A673 (cell line): ENCODE measurements at regions not wholly inside any gene's neighbourhood (a gene's known extent, or its start where the extent isn't known, plus 50 kb on each side); places are given as distances from the start of the nearest gene placed in this dataset.

Experiments used
- BruUV-seq: library from RNA; stranded (reverse); fragments of 400-500 nt; replicated peaks from 2 replicates; lab custom pipeline; 2021; lab: Mats Ljungman, UMichigan
- CTCF ChIA-PET: fragments of 300-600 bp; sonication (Branson Sonifier 250); formaldehyde crosslinking; loops from one replicate; lab custom pipeline; 2022; ENCODE audit warnings: antibody characterized with exemption; lab: Charles Lee
- POLR2A ChIA-PET: fragments of 300-600 bp; sonication (Branson Sonifier 250); formaldehyde crosslinking; loops from one replicate; lab custom pipeline; 2022; ENCODE audit warnings: antibody characterized with exemption; ENCODE audit not compliant: low non-redundant PET; lab: Charles Lee
- DNase-seq: peaks from one replicate; pipeline ENCODE4 v3.0.0-alpha.2; 2015; ENCODE audit warnings: low spot score
- H3K27ac ChIP-seq: fragments of 200-600 bp; sonication (generic); 2 replicates; pipeline ENCODE4 v1.5.1; 2016; ENCODE audit warnings: mixed run types, low read depth, mild to moderate bottlenecking, mixed read lengths, antibody characterized with exemption, low read length; ENCODE audit not compliant: poor library complexity, severe bottlenecking
- H3K27me3 ChIP-seq: fragments of 200-600 bp; sonication (generic); replicated peaks from 2 replicates; pipeline ENCODE4 v1.6.1; 2017; ENCODE audit warnings: mixed run types, low read depth, mild to moderate bottlenecking, mixed read lengths, antibody characterized with exemption, low read length; ENCODE audit not compliant: insufficient read depth, poor library complexity
- H3K36me3 ChIP-seq: fragments of 200-600 bp; sonication (generic); 2 replicates; pipeline ENCODE4 v1.6.1; 2016; ENCODE audit warnings: mixed run types, mild to moderate bottlenecking, mixed read lengths, antibody characterized with exemption, low read length; ENCODE audit not compliant: insufficient read depth, poor library complexity, severe bottlenecking
- H3K4me1 ChIP-seq: fragments of 200-600 bp; sonication (generic); 2 replicates; pipeline ENCODE4 v1.6.1; 2017; ENCODE audit warnings: mixed run types, mild to moderate bottlenecking, mixed read lengths, antibody characterized with exemption, low read length; ENCODE audit not compliant: insufficient read depth, poor library complexity, severe bottlenecking
- H3K4me3 ChIP-seq: fragments of 200-600 bp; sonication (generic); 2 replicates; pipeline ENCODE4 v1.5.1; 2016; ENCODE audit warnings: low read depth, mixed run types, mild to moderate bottlenecking, mixed read lengths, low read length; ENCODE audit not compliant: poor library complexity, severe bottlenecking
- H3K9me3 ChIP-seq: fragments of 200-600 bp; sonication (generic); 2 replicates; pipeline ENCODE4 v1.6.1; 2016; ENCODE audit warnings: mixed run types, low read depth, mild to moderate bottlenecking, mixed read lengths, antibody characterized with exemption, low read length; ENCODE audit not compliant: poor library complexity, severe bottlenecking
- CTCF ChIP-seq: fragments of 300-800, 200-600 bp; sonication (generic); conservative IDR thresholded peaks from 2 replicates; pipeline ENCODE4 v1.5.1; 2017; ENCODE audit warnings: low read depth, mild to moderate bottlenecking, antibody characterized with exemption, low read length, moderate library complexity, mixed read lengths
- EZH2 ChIP-seq: fragments of 200-600 bp; sonication (generic); IDR thresholded peaks from 2 replicates; pipeline ENCODE4 v1.6.1; 2017; ENCODE audit warnings: borderline replicate concordance, low read depth, mild to moderate bottlenecking, mixed read lengths, antibody characterized with exemption, low read length; ENCODE audit not compliant: poor library complexity, severe bottlenecking
- intact Hi-C: fragments of 100-400 bp; cut with micrococcal nuclease; formaldehyde crosslinking; loops from one replicate; pipeline ENCODE4 v1.10.0; 2022; ENCODE audit not compliant: unreplicated experiment

GRCh38 chr3:14600856-14601610 is 50.5 kb upstream of the CCDC174 start:
- no peak overlapping the region for H3K27ac ChIP-seq
- no peaks in the 10 kb centered on the region for H3K4me1 ChIP-seq
- TF ChIP-seq EZH2: no peak
- TF ChIP-seq CTCF: no peak
- ChIA-PET CTCF (interaction anchor here (0.6 kb wide), 1 partner anchor 142 kb away, joined by 4 read pairs; no protein-coding TSS in a partner anchor), POLR2A (no interaction called here)
- H3K9me3 ChIP-seq: no peaks in the 10 kb centered on the region
- peaks cover 84% of the 10 kb centered on the region for H3K27me3 ChIP-seq
- H3K36me3 ChIP-seq: no peaks in the 10 kb centered on the region
- no TSS peak for BruUV-seq
- DNase-seq: no peak
- intact Hi-C loops: no loop called here
- no peak overlapping the region for H3K4me3 ChIP-seq

GRCh38 chr3:14601692-14602005 is 49.9 kb upstream of the CCDC174 start:
- H3K27ac ChIP-seq: no peak overlapping the region
- ChIA-PET CTCF (no interaction called here), POLR2A (no interaction called here)
- peaks cover 80% of the 10 kb centered on the region for H3K27me3 ChIP-seq
- intact Hi-C loops: no loop called here
- BruUV-seq: no TSS peak
- no peaks in the 10 kb centered on the region for H3K9me3 ChIP-seq
- no peak for TF ChIP-seq EZH2
- TF ChIP-seq CTCF: no peak
- DNase-seq: no peak
- no peaks in the 10 kb centered on the region for H3K36me3 ChIP-seq
- no peaks in the 10 kb centered on the region for H3K4me1 ChIP-seq
- H3K4me3 ChIP-seq: no peak overlapping the region
